Testis (tissue), 2 donors: ENCODE measurements at regions not wholly inside any gene's neighbourhood (a gene's known extent, or its start where the extent isn't known, plus 50 kb on each side); places are given as distances from the start of the nearest gene placed in this dataset.

ENCODE experiments used
- CTCF ChIP-seq, 3 experiments: fragments of 450-650 bp in 2 of 3; fragments of 200-600 bp in 1 of 3; sonication (generic) in 1 of 3; IDR thresholded peaks; one replicate each; pipeline ENCODE4 v1.5.1; 2016 to 2019; ENCODE audit warnings: antibody characterized with exemption in 3 of 3, mild to moderate bottlenecking in 2 of 3, moderate library complexity in 1 of 3
- POLR2A ChIP-seq: fragments of 450-650 bp; IDR thresholded peaks from one replicate; pipeline ENCODE4 v1.6.1; 2017; ENCODE audit warnings: antibody characterized with exemption, mild to moderate bottlenecking, moderate library complexity

- TF ChIP-seq CTCF (IDR thresholded peaks at IDR 0.05) (no peak), POLR2A (no peak)
These were observed 114.4 kb upstream of the SLC45A1 start for GRCh38 chr1:8203551-8203950.
